ENCODE measurements at regions not wholly inside any gene's neighbourhood (a gene's known extent, or its start where the extent isn't known, plus 50 kb on each side); places are given as distances from the start of the nearest gene placed in this dataset.

DNA sequence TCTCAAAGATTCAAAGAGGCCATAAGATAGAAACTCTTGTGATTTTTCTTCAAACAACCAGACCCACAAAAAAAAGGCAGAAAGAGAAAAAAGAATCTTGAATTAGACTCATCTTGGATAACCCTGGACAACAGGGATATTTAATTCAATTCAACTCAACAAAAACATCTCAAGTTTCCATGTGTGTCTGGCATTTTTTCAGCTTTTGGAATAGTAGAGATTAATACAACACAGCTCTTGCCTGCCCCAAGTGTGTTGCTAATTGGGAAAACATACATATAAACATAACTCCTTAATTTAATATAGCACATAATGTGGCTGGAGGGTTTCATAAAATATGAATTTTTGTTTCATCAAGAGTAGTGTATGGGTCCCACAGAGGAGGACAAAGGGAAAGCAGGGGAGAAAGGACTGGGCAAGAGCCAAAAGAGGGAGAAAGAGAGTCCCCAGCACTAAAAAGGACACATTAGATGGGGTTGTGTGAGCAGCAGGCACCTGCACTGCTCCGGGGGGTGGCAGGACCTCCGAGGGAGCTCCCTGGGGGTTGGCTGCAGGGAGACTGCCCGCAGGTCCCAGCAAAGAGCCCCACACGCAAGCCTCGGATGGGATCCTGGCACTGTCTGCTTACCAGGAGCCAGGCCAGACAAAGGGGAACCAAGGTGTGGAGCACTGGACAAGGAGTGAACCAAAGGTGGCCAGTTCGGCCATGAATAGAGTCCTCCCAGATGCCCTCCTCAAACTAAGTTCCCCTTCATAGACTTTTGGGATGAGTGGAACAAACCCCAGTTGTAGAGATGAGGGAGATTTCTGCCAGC is 65.6 kb upstream of the TMEM72 start:
- no peak for DNase-seq (ENCODE audit: low read depth in 2 of 2)
- H3K4me3 ChIP-seq (replicated peaks in 1 of 2; ENCODE audit: low read depth in 2 of 2, low read length in 2 of 2): no peak overlapping the region
- TF ChIP-seq, protein P1, sequence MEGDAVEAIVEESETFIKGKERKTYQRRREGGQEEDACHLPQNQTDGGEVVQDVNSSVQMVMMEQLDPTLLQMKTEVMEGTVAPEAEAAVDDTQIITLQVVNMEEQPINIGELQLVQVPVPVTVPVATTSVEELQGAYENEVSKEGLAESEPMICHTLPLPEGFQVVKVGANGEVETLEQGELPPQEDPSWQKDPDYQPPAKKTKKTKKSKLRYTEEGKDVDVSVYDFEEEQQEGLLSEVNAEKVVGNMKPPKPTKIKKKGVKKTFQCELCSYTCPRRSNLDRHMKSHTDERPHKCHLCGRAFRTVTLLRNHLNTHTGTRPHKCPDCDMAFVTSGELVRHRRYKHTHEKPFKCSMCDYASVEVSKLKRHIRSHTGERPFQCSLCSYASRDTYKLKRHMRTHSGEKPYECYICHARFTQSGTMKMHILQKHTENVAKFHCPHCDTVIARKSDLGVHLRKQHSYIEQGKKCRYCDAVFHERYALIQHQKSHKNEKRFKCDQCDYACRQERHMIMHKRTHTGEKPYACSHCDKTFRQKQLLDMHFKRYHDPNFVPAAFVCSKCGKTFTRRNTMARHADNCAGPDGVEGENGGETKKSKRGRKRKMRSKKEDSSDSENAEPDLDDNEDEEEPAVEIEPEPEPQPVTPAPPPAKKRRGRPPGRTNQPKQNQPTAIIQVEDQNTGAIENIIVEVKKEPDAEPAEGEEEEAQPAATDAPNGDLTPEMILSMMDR (IDR thresholded peaks at IDR 0.05; ENCODE audit: low read depth, low read length): no peak

DNA sequence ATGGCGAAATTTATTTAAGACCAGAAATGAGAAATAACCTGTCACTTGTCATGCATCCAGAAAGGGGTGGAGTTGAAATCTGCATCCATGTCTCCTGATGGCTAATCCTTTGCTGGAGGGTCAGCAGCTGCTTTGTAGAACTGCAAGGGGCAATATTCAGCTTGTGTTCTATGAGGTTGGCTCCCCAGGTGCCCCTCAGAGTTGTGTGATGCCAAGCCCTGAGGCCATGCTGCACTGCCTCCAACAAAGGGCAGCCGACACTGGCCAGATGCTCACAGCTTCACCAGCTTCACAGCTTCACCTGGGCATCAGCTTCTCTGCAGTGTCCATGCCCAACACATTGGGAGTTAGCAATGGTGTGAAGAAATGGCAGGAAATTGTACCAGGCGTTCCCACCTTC is 64.0 kb upstream of the TMEM72 start:
- no peak for DNase-seq (ENCODE audit: low read depth in 2 of 2)
- no peak overlapping the region for H3K4me3 ChIP-seq (replicated peaks in 1 of 2; ENCODE audit: low read depth in 2 of 2, low read length in 2 of 2)
- TF ChIP-seq, protein P1 (IDR thresholded peaks at IDR 0.05; ENCODE audit: low read depth, low read length): no peak

DNA sequence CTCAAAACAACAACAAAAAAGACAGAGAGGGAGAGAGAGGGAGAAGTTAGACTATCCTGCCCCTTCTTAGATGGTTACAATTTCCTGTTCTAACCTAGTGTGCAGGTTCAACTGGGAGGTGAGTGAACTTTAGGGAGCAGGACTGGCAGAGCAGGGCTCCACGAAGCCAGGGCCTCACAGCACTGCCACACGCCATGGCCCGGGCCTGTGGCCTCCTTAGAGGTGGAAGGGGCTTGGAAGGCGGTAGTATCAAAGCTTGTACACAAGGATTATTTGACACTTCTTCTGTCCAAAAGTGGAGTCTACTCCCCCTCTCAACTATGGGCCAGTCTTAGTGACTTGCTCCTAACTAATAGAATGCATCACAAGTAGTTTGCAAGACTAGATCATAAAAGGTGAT is 62.9 kb upstream of the TMEM72 start:
- H3K4me3 ChIP-seq (replicated peaks in 1 of 2; ENCODE audit: low read depth in 2 of 2, low read length in 2 of 2): no peak overlapping the region
- TF ChIP-seq, protein P1 (IDR thresholded peaks at IDR 0.05; ENCODE audit: low read depth, low read length): no peak
- no peak for DNase-seq (ENCODE audit: low read depth in 2 of 2)

DNA sequence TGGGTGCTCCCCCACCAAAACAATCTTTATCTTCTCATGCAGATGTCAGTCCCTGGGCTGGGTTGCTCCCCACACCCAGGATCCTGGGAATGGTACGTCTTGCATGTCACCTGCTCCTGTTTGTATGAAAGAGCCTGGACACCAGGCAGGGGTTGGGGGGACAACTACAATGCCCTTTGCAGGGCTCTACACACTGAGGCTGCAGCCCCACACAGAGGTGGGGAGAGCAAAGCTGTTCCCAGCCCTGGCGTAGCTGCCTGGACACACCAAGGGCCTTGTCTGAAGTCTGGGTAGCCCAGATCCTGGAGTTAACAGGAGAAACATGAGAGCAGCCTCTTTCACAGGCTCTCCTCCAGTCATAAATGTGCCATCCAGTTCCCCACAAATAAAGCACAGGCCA is 61.2 kb upstream of the TMEM72 start:
- TF ChIP-seq, protein P1 (IDR thresholded peaks at IDR 0.05; ENCODE audit: low read depth, low read length): no peak
- H3K4me3 ChIP-seq (replicated peaks in 1 of 2; ENCODE audit: low read depth in 2 of 2, low read length in 2 of 2): no peak overlapping the region
- no peak for DNase-seq (ENCODE audit: low read depth in 2 of 2)

DNA sequence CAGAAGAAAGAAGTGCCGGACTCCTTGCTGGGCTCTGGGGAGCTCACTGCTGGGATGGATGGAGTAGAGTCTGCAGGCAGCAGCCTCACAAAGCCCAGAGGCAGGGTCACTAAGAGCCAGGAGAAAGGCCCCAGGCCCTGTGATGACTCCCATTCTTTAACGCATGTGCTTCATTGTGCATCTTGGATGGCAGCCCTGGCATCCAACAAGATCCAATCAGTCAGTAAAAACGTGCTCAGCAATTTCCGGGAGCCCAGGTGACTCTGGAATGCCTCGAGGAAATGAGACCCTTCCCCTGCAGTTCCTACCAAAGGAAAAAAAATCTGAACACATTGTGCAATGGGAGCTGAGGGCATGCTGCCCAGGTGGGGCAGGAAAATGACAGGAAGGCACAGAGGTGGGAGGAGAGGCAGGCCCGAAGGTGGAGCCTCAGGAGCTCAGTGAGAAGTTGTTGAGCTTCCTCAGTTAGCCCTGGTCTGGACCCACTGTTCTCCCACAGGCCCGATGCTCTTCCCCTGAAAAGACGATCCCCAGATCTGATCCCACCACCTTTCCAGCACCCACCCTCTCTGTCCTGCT is 60.7 kb upstream of the TMEM72 start:
- no peak for DNase-seq (ENCODE audit: low read depth in 2 of 2)

DNA sequence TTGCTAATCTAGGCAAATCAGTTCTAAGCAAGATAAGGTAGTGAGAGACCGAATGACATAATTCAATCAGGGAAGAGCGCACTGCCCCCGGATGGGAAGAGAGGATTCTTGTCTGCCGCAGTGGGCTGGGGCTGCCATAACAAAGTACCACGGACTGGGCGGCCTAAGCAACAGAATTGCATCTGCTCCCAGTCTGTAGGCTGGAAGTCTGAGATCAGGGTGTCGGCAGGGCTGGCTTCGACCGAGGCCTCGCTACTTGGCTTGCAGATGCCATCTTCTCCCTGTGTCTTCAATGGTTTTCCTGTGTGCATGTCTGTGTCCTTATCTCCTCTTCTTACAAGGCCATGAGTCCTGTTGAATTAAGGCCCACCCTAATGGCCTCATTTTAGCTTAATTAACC is 59.7 kb upstream of the TMEM72 start:
- TF ChIP-seq, protein P1 (IDR thresholded peaks at IDR 0.05; ENCODE audit: low read depth, low read length): no peak
- H3K4me3 ChIP-seq (replicated peaks in 1 of 2; ENCODE audit: low read depth in 2 of 2, low read length in 2 of 2): no peak overlapping the region
- no peak for DNase-seq (ENCODE audit: low read depth in 2 of 2)

More for the DNA sequence above, 60.7 kb upstream of the TMEM72 start:
- H3K4me3 ChIP-seq (replicated peaks in 1 of 2; ENCODE audit: low read depth in 2 of 2, low read length in 2 of 2): no peak overlapping the region
- TF ChIP-seq, protein P1 (IDR thresholded peaks at IDR 0.05; ENCODE audit: low read depth, low read length): no peak
